Neutrophil (primary cell): ENCODE measurements at regions not wholly inside any gene's neighbourhood (a gene's known extent, or its start where the extent isn't known, plus 50 kb on each side); places are given as distances from the start of the nearest gene placed in this dataset.

Experiments used
- H3K27ac ChIP-seq: fragments of 200-600 bp; sonication (generic); 2 replicates; pipeline ENCODE4 v1.5.1; 2016; ENCODE audit warnings: mild to moderate bottlenecking, moderate library complexity
- H3K27me3 ChIP-seq: fragments of 200-600 bp; sonication (generic); 2 replicates; pipeline ENCODE4 v1.6.0; 2016; ENCODE audit warnings: mild to moderate bottlenecking
- H3K36me3 ChIP-seq: fragments of 200-600 bp; sonication (generic); 2 replicates; pipeline ENCODE4 v1.5.1; 2017
- H3K4me1 ChIP-seq, 2 experiments: fragments of 200-600 bp in 1 of 2; sonication (generic) in 1 of 2; 1 replicate in 1 of 2; 2 replicates in 1 of 2; pipeline versions ENCODE4 v1.5.1 to v1.6.1; 2013 to 2016; ENCODE audit warnings: low read depth in 1 of 2, low read length in 1 of 2, mild to moderate bottlenecking in 1 of 2, moderate library complexity in 1 of 2; ENCODE audit not compliant: control insufficient read depth in 1 of 2, insufficient read depth in 1 of 2
- H3K4me3 ChIP-seq, 2 experiments: fragments of 200-600 bp in 1 of 2; sonication (generic) in 1 of 2; 1 replicate in 1 of 2; 2 replicates in 1 of 2; pipeline ENCODE4 v1.5.1; 2013 to 2016; ENCODE audit warnings: low read depth in 1 of 2, low read length in 1 of 2, mild to moderate bottlenecking in 1 of 2, moderate library complexity in 1 of 2
- H3K9me3 ChIP-seq: fragments of 200-600 bp; sonication (generic); 2 replicates; pipeline ENCODE4 v1.5.1; 2016
- TF ChIP-seq, protein P1 (sequence below): fragments of 200-600 bp; sonication (generic); IDR thresholded peaks from 2 replicates; pipeline ENCODE4 v1.5.1; 2016; ENCODE audit warnings: antibody characterized with exemption

DNA sequence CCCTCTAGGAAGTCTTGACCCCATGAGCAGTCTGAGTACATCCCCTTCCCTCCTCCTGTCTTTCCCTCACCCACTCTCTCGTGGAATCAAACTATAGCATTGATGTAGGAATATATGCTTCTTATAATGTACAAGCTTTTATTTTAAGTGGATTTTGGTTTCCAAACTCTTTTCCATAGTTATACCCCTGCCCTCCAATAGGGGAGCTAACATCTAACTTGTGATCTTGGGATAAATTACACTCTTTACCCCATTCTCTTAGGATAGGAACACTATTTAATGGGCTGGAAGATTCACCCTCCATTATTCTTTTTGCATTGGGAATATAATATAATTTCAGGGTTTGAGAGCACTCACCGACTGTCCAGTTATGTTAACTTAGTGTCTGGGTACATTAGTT is 465.9 kb downstream of the GATA3 start:
- no peaks in the 10 kb centered on the region for H3K9me3 ChIP-seq
- no peak overlapping the region for H3K27ac ChIP-seq
- no peaks in the 10 kb centered on the region for H3K36me3 ChIP-seq
- H3K27me3 ChIP-seq, result no peaks in the 10 kb centered on the region
- H3K4me3 ChIP-seq, result no peak overlapping the region
- TF ChIP-seq, protein P1, sequence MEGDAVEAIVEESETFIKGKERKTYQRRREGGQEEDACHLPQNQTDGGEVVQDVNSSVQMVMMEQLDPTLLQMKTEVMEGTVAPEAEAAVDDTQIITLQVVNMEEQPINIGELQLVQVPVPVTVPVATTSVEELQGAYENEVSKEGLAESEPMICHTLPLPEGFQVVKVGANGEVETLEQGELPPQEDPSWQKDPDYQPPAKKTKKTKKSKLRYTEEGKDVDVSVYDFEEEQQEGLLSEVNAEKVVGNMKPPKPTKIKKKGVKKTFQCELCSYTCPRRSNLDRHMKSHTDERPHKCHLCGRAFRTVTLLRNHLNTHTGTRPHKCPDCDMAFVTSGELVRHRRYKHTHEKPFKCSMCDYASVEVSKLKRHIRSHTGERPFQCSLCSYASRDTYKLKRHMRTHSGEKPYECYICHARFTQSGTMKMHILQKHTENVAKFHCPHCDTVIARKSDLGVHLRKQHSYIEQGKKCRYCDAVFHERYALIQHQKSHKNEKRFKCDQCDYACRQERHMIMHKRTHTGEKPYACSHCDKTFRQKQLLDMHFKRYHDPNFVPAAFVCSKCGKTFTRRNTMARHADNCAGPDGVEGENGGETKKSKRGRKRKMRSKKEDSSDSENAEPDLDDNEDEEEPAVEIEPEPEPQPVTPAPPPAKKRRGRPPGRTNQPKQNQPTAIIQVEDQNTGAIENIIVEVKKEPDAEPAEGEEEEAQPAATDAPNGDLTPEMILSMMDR, result no peak
- H3K4me1 ChIP-seq, result no peaks in the 10 kb centered on the region

DNA sequence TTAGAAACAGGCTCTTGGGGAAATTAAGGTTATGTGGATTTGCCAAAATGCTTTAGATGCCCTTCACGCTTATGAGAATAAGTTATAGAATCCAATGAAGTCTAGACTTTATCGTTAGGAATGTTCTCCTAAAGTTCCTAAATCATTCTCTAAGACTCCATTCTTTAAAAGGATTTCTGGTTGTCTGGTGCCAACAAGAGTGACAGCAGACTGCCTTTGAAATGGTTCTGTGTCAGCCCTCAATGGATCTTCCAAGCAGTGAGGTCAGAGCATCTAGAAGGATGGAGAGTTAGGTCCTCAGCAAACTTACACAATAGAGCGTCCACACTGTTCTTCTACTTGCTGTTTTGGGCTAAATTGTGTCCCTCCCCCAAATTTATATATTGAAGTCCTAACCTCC is 473.3 kb downstream of the GATA3 start:
- H3K4me1 ChIP-seq, result no peaks in the 10 kb centered on the region
- no peaks in the 10 kb centered on the region for H3K9me3 ChIP-seq
- no peak overlapping the region for H3K4me3 ChIP-seq
- TF ChIP-seq, protein P1, result no peak
- no peak overlapping the region for H3K27ac ChIP-seq
- no peaks in the 10 kb centered on the region for H3K27me3 ChIP-seq
- no peaks in the 10 kb centered on the region for H3K36me3 ChIP-seq

DNA sequence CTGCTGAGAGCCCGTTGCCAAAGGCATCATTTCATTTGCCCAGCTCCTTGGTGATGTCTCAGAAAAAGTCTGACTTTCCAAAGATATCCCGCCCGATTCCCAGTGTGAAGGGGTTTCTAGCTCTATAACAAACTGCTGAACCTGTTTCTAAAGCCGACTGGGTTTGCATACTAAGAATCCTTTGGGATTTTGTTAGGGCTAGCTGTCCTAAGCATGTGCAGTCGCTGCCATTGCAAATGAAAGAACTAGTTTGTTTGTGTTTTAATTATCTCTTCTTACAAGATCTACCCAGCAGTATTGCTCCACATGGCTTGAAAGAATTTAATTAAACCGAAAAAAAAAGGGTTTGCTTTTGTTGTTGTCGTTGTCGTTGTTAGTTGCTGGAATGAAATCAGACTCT is 476.6 kb downstream of the GATA3 start:
- TF ChIP-seq, protein P1, result no peak
- Histone ChIP-seq H3K27me3 (no peaks in the 10 kb centered on the region), H3K36me3 (no peaks in the 10 kb centered on the region), H3K4me3 (no peak overlapping the region), H3K4me1 (no peaks in the 10 kb centered on the region), H3K9me3 (no peaks in the 10 kb centered on the region), H3K27ac (no peak overlapping the region)

DNA sequence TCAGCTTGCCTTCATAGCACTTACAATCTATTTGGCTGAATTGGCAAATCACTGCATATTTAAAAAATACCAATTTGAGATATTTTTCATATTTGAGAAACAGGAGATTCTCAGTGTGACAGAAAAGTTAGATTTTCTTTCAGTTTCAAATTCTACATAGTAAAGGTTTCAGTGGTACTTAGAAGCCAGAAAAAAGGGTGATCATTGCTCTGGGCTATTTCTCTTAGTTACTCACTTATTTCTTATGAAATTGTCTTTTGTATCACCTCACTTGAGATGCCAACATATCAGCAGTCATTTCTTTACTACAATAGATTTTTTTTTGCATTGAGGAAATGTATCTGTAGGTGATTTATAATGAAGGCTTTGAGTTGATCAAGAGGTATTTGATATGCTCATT is 478.2 kb downstream of the GATA3 start:
- H3K27me3 ChIP-seq, result no peaks in the 10 kb centered on the region
- no peaks in the 10 kb centered on the region for H3K9me3 ChIP-seq
- H3K4me1 ChIP-seq, result no peaks in the 10 kb centered on the region
- no peak overlapping the region for H3K27ac ChIP-seq
- no peak overlapping the region for H3K4me3 ChIP-seq
- H3K36me3 ChIP-seq, result no peaks in the 10 kb centered on the region
- TF ChIP-seq, protein P1, result no peak

DNA sequence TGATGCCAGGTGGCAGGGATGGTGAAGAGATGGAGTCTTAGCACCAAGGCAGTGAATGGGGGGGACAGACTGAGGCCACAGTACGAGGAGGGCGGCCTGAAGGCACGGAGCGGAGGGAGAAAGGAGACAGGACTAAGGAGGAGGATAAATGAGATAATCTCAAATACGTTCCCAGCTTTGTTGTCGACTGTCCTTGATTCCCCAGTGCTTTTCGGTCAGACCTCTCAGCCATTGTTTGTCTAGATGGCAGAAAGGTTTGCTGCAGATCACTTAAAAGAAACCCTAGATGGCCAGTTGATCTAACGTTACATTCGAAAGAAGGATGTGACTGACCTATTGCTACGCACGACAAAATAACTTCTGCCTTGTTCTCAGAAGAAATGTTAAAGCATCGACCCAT is 479.0 kb downstream of the GATA3 start:
- no peaks in the 10 kb centered on the region for H3K27me3 ChIP-seq

More for the DNA sequence above, 479.0 kb downstream of the GATA3 start:
- H3K4me1 ChIP-seq, result no peaks in the 10 kb centered on the region
- H3K27ac ChIP-seq, result no peak overlapping the region
- H3K36me3 ChIP-seq, result no peaks in the 10 kb centered on the region
- no peaks in the 10 kb centered on the region for H3K9me3 ChIP-seq
- TF ChIP-seq, protein P1, result no peak
- no peak overlapping the region for H3K4me3 ChIP-seq
